WERI-Rb-1 (cell line): ENCODE measurements at regions not wholly inside any gene's neighbourhood (a gene's known extent, or its start where the extent isn't known, plus 50 kb on each side); places are given as distances from the start of the nearest gene placed in this dataset.
A peak's percentile ranks its signal among the peaks of the same experiment; 100 is the strongest.

Experiments used
- DNase-seq: peaks from one replicate; pipeline ENCODE4 v3.0.0-alpha.2; 2020
- H3K27ac ChIP-seq: fragments of 250-450 bp; sonication (Bioruptor Pico); 2 replicates; pipeline ENCODE4 v1.5.1; 2020; ENCODE audit warnings: mild to moderate bottlenecking, moderate library complexity
- H3K27me3 ChIP-seq: fragments of 250-450 bp; sonication (Bioruptor Pico); 2 replicates; pipeline ENCODE4 v1.5.1; 2021; ENCODE audit warnings: mild to moderate bottlenecking, low read depth, moderate library complexity; ENCODE audit not compliant: insufficient read depth, severe bottlenecking
- H3K36me3 ChIP-seq: fragments of 250-450 bp; sonication (Bioruptor Pico); 2 replicates; pipeline ENCODE4 v1.5.1; 2020; ENCODE audit warnings: mild to moderate bottlenecking, moderate library complexity
- H3K4me3 ChIP-seq: 2 replicates; pipeline ENCODE4 v1.5.1; 2011; ENCODE audit warnings: low read depth, mild to moderate bottlenecking, control low read depth, low read length
- H3K9me3 ChIP-seq: fragments of 250-450 bp; sonication (Bioruptor Pico); 2 replicates; pipeline ENCODE4 v1.5.1; 2021; ENCODE audit warnings: mild to moderate bottlenecking, moderate library complexity; ENCODE audit not compliant: severe bottlenecking
- CTCF ChIP-seq: IDR thresholded peaks from 2 replicates; pipeline ENCODE4 v1.5.1; 2011; ENCODE audit warnings: low read depth, mild to moderate bottlenecking, control low read depth, inconsistent platforms, low read length

- Histone ChIP-seq H3K27ac (no peak overlapping the region), H3K9me3 (no peaks in the 10 kb centered on the region), H3K36me3 (no peaks in the 10 kb centered on the region), H3K4me3 (no peak overlapping the region), H3K27me3 (no peaks in the 10 kb centered on the region)
- TF ChIP-seq CTCF, result no peak
- peak; percentile 52 for DNase-seq
Observed at GRCh38 chr7:112395411-112395810, 54.8 kb upstream of the IFRD1 start.

GRCh38 chr7:112395893-112396292 lies 54.4 kb upstream of the IFRD1 start:
- Histone ChIP-seq H3K27ac (no peak overlapping the region), H3K4me3 (no peak overlapping the region), H3K9me3 (no peaks in the 10 kb centered on the region), H3K36me3 (no peaks in the 10 kb centered on the region), H3K27me3 (no peaks in the 10 kb centered on the region)
- no peak for DNase-seq
- TF ChIP-seq CTCF, result no peak

GRCh38 chr7:112398534-112398933 lies 51.7 kb upstream of the IFRD1 start:
- Histone ChIP-seq H3K4me3 (no peak overlapping the region), H3K9me3 (no peaks in the 10 kb centered on the region), H3K27ac (no peak overlapping the region), H3K36me3 (no peaks in the 10 kb centered on the region), H3K27me3 (no peaks in the 10 kb centered on the region)
- no peak for TF ChIP-seq CTCF
- DNase-seq, result no peak

- Histone ChIP-seq H3K27ac (no peak overlapping the region), H3K36me3 (no peaks in the 10 kb centered on the region), H3K27me3 (no peaks in the 10 kb centered on the region), H3K4me3 (no peak overlapping the region), H3K9me3 (no peaks in the 10 kb centered on the region)
- DNase-seq, result no peak
- no peak for TF ChIP-seq CTCF
Observed at GRCh38 chr7:112399501-112399900, 50.8 kb upstream of the IFRD1 start.

GRCh38 chr7:112400141-112400540 lies 50.1 kb upstream of the IFRD1 start:
- Histone ChIP-seq H3K9me3 (no peaks in the 10 kb centered on the region), H3K27ac (no peak overlapping the region), H3K4me3 (no peak overlapping the region), H3K36me3 (no peaks in the 10 kb centered on the region), H3K27me3 (no peaks in the 10 kb centered on the region)
- DNase-seq, result no peak
- no peak for TF ChIP-seq CTCF
